GM12878 (cell line): ENCODE measurements at regions not wholly inside any gene's neighbourhood (a gene's known extent, or its start where the extent isn't known, plus 50 kb on each side); places are given as distances from the start of the nearest gene placed in this dataset.
"Not testable (repeated sequence)": the region's sequence is repeated elsewhere in the genome, so short reads cannot be mapped to it uniquely, and the experiment has no call there.

Source experiments
- CEBPB ChIP-seq, 2 experiments: fragments of 150-350 bp in 1 of 2; IDR thresholded peaks; 2 replicates each; pipeline ENCODE4 v1.6.1; 2012 to 2014; ENCODE audit warnings: low read depth in 2 of 2, low read length in 2 of 2, borderline replicate concordance in 1 of 2, inconsistent platforms in 1 of 2
- EZH2 ChIP-seq: IDR thresholded peaks from 2 replicates; pipeline ENCODE4 v1.6.1; 2012; ENCODE audit warnings: low read depth, mild to moderate bottlenecking, control low read depth, inconsistent platforms, low read length, borderline replicate concordance; ENCODE audit not compliant: control insufficient read depth
- GABPA ChIP-seq: IDR thresholded peaks from 2 replicates; pipeline ENCODE4 v1.6.1; 2014; ENCODE audit warnings: antibody characterized with exemption, low read depth, mild to moderate bottlenecking, inconsistent platforms
- NR2C1 ChIP-seq: fragments of 450-650 bp; IDR thresholded peaks from 2 replicates; pipeline ENCODE4 v1.6.1; 2017; ENCODE audit warnings: antibody characterized with exemption, mild to moderate bottlenecking, moderate library complexity
- POLR2AphosphoS5 ChIP-seq: IDR thresholded peaks from 2 replicates; pipeline ENCODE4 v1.6.1; 2011; ENCODE audit warnings: mild to moderate bottlenecking, low read length, inconsistent platforms
- TAF1 ChIP-seq: IDR thresholded peaks from 2 replicates; pipeline ENCODE4 v1.6.1; 2011; ENCODE audit warnings: mild to moderate bottlenecking, low read depth, low read length, borderline replicate concordance
- ZBTB33 ChIP-seq: fragments of 450-650 bp; IDR thresholded peaks from 2 replicates; pipeline ENCODE4 v1.6.1; 2017; ENCODE audit warnings: mild to moderate bottlenecking
- ZNF274 ChIP-seq: IDR thresholded peaks from one replicate; pipeline ENCODE4 v1.8.0; 2011; ENCODE audit not compliant: insufficient read length, insufficient read depth
- TF ChIP-seq, protein P1 (sequence below): IDR thresholded peaks from 2 replicates; pipeline ENCODE4 v1.6.1; 2011; ENCODE audit warnings: borderline replicate concordance, low read depth, mild to moderate bottlenecking, moderate library complexity, mixed read lengths, low read length; ENCODE audit not compliant: insufficient read depth; ENCODE audit errors: extremely low read length

DNA sequence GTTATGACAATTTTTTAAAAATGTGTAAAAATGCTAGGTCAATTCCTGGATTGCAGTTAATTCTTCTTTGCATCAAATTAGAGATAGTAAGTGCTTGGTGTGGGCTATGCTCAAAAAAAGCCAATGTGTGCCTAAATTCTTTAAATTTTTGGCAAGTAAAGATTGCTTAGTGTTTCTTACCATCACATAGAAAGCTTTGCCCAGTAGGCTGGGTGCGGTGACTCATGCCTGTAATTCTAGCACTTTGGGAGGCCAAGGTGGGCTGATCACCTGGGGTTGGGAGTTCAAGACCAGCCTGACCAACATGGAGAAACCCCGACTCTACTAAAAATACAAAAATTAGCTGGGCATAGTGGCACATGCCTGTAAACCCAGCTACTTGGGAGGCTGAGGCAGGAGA, 70.0 kb upstream of the MED13 start:
- not testable (repeated sequence) for TF ChIP-seq EZH2; POLR2AphosphoS5; ZBTB33; ZNF274; GABPA; NR2C1; CEBPB (IDR thresholded peaks at IDR 0.05; ENCODE audit: borderline replicate concordance in 1 of 2, low read depth in 2 of 2, low read length in 2 of 2); TAF1
- TF ChIP-seq, protein P1, sequence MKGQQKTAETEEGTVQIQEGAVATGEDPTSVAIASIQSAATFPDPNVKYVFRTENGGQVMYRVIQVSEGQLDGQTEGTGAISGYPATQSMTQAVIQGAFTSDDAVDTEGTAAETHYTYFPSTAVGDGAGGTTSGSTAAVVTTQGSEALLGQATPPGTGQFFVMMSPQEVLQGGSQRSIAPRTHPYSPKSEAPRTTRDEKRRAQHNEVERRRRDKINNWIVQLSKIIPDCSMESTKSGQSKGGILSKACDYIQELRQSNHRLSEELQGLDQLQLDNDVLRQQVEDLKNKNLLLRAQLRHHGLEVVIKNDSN = not testable (repeated sequence)
